DMS53 (cell line): ENCODE measurements at regions not wholly inside any gene's neighbourhood (a gene's known extent, or its start where the extent isn't known, plus 50 kb on each side); places are given as distances from the start of the nearest gene placed in this dataset.
A peak's percentile ranks its signal among the peaks of the same experiment; 100 is the strongest.

Experiments used
- DNase-seq: peaks from one replicate; lab custom pipeline; 2025; lab: John Stamatoyannopoulos, UW

GRCh38 chr4:14783011-14783877 lies 219.0 kb upstream of the CPEB2 start:
- DNase-seq = peak; percentile 28

- DNase-seq = no peak
These were observed 215.1 kb upstream of the CPEB2 start for GRCh38 chr4:14787221-14787620.

GRCh38 chr4:14787894-14788293 lies 214.4 kb upstream of the CPEB2 start:
- peak; percentile 80 for DNase-seq

- no peak for DNase-seq
These were observed 211.8 kb upstream of the CPEB2 start for GRCh38 chr4:14790494-14790893.

GRCh38 chr4:14792702-14793227 lies 209.5 kb upstream of the CPEB2 start:
- no peak for DNase-seq

GRCh38 chr4:14800977-14801376 lies 201.3 kb upstream of the CPEB2 start:
- DNase-seq = no peak

GRCh38 chr4:14802596-14802995 lies 199.7 kb upstream of the CPEB2 start:
- DNase-seq = no peak

- no peak for DNase-seq
These were observed 194.4 kb upstream of the CPEB2 start for GRCh38 chr4:14807856-14808255.

GRCh38 chr4:14809203-14809602 lies 193.1 kb upstream of the CPEB2 start:
- DNase-seq = no peak

GRCh38 chr4:14810121-14810520 lies 192.2 kb upstream of the CPEB2 start:
- no peak for DNase-seq

GRCh38 chr4:14810568-14810967 lies 191.7 kb upstream of the CPEB2 start:
- no peak for DNase-seq

- no peak for DNase-seq
These were observed 190.2 kb upstream of the CPEB2 start for GRCh38 chr4:14812101-14812500.

GRCh38 chr4:14816623-14817261 lies 185.5 kb upstream of the CPEB2 start:
- DNase-seq = no peak

GRCh38 chr4:14824189-14824588 lies 178.1 kb upstream of the CPEB2 start:
- DNase-seq = no peak

- DNase-seq = no peak
These were observed 175.2 kb upstream of the CPEB2 start for GRCh38 chr4:14827111-14827510.

GRCh38 chr4:14829795-14830194 lies 172.5 kb upstream of the CPEB2 start:
- peak; percentile 61 for DNase-seq

GRCh38 chr4:14831416-14831815 lies 170.9 kb upstream of the CPEB2 start:
- peak; percentile 54 for DNase-seq

GRCh38 chr4:14833053-14833452 lies 169.2 kb upstream of the CPEB2 start:
- no peak for DNase-seq

- peak; percentile 41 for DNase-seq
These were observed 167.9 kb upstream of the CPEB2 start for GRCh38 chr4:14834382-14834781.

- no peak for DNase-seq
These were observed 167.0 kb upstream of the CPEB2 start for GRCh38 chr4:14835288-14835687.

GRCh38 chr4:14835708-14836425 lies 166.4 kb upstream of the CPEB2 start:
- no peak for DNase-seq

- peak; percentile 28 for DNase-seq
These were observed 164.4 kb upstream of the CPEB2 start for GRCh38 chr4:14837860-14838259.
